ENCODE measurements at regions not wholly inside any gene's neighbourhood (a gene's known extent, or its start where the extent isn't known, plus 50 kb on each side); places are given as distances from the start of the nearest gene placed in this dataset.

DNA sequence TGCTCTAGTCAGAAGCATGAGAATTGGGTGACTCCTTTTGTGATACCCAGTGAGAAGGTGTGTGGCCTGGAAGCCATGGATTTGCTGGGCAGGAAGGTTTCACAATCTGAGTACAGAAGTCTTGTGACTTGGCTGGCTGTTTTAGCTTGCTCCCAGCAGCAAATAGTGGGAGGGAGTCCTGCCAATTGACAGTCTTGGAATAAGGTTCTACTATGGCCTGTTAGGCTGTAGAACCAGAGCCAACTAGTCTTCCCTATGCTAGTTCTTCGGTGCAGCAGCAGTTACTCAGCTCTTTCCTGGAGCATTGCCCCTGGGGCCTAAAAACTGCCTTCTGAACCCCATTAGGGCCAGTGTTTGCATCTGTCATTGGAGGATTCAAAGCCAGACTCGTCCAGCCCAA lies 1935.4 kb upstream of the PCDH20 start:
- H3K4me3 Mint-ChIP-seq (ENCODE audit: unreplicated experiment): no peak overlapping the region
- H3K9me3 Mint-ChIP-seq (ENCODE audit: unreplicated experiment): no peaks in the 10 kb centered on the region
- no peaks in the 10 kb centered on the region for H3K4me1 Mint-ChIP-seq (ENCODE audit: unreplicated experiment)
- no peaks in the 10 kb centered on the region for H3K36me3 Mint-ChIP-seq (ENCODE audit: unreplicated experiment)
- DNase-seq (ENCODE audit: extremely low spot score, unreplicated experiment): no peak
- H3K27ac Mint-ChIP-seq (ENCODE audit: unreplicated experiment): no peak overlapping the region
- TF ChIP-seq, protein P1, sequence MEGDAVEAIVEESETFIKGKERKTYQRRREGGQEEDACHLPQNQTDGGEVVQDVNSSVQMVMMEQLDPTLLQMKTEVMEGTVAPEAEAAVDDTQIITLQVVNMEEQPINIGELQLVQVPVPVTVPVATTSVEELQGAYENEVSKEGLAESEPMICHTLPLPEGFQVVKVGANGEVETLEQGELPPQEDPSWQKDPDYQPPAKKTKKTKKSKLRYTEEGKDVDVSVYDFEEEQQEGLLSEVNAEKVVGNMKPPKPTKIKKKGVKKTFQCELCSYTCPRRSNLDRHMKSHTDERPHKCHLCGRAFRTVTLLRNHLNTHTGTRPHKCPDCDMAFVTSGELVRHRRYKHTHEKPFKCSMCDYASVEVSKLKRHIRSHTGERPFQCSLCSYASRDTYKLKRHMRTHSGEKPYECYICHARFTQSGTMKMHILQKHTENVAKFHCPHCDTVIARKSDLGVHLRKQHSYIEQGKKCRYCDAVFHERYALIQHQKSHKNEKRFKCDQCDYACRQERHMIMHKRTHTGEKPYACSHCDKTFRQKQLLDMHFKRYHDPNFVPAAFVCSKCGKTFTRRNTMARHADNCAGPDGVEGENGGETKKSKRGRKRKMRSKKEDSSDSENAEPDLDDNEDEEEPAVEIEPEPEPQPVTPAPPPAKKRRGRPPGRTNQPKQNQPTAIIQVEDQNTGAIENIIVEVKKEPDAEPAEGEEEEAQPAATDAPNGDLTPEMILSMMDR (IDR thresholded peaks at IDR 0.05): no peak
- H3K27me3 Mint-ChIP-seq (ENCODE audit: unreplicated experiment): no peaks in the 10 kb centered on the region

GRCh38 chr13:63345835-63346234 lies 1930.2 kb upstream of the PCDH20 start:
- DNase-seq (ENCODE audit: extremely low spot score, unreplicated experiment): no peak
- H3K4me3 Mint-ChIP-seq (ENCODE audit: unreplicated experiment): no peak overlapping the region

DNA sequence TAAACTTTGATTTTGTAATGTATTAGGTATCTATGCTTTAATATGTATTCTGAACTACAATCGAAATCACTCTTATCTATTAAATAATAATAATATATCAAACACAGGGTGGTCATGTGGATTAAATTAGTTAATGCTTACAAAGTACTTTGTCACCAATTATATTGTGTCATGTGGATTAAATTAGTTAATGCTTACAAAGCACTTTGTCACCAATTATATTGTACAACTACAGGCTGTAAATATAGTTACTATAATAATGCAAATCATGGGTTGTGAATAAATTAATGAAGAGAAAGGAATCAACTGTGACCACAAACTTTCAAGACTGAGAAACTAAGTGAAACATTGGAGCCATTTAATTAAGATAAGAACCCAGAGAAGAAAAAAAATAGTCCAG lies 1929.1 kb upstream of the PCDH20 start:
- H3K9me3 Mint-ChIP-seq (ENCODE audit: unreplicated experiment): peaks cover 3% of the 10 kb centered on the region
- TF ChIP-seq, protein P1 (IDR thresholded peaks at IDR 0.05): no peak
- no peak overlapping the region for H3K4me3 Mint-ChIP-seq (ENCODE audit: unreplicated experiment)
- no peaks in the 10 kb centered on the region for H3K27me3 Mint-ChIP-seq (ENCODE audit: unreplicated experiment)
- DNase-seq (ENCODE audit: extremely low spot score, unreplicated experiment): no peak
- H3K27ac Mint-ChIP-seq (ENCODE audit: unreplicated experiment): no peak overlapping the region
- no peaks in the 10 kb centered on the region for H3K4me1 Mint-ChIP-seq (ENCODE audit: unreplicated experiment)
- H3K36me3 Mint-ChIP-seq (ENCODE audit: unreplicated experiment): no peaks in the 10 kb centered on the region

More at GRCh38 chr13:63345835-63346234, 1930.2 kb upstream of the PCDH20 start:
- no peaks in the 10 kb centered on the region for H3K27me3 Mint-ChIP-seq (ENCODE audit: unreplicated experiment)
- H3K9me3 Mint-ChIP-seq (ENCODE audit: unreplicated experiment): peaks cover 3% of the 10 kb centered on the region
- no peak overlapping the region for H3K27ac Mint-ChIP-seq (ENCODE audit: unreplicated experiment)
- no peaks in the 10 kb centered on the region for H3K4me1 Mint-ChIP-seq (ENCODE audit: unreplicated experiment)
- H3K36me3 Mint-ChIP-seq (ENCODE audit: unreplicated experiment): no peaks in the 10 kb centered on the region
- TF ChIP-seq, protein P1 (IDR thresholded peaks at IDR 0.05): no peak

DNA sequence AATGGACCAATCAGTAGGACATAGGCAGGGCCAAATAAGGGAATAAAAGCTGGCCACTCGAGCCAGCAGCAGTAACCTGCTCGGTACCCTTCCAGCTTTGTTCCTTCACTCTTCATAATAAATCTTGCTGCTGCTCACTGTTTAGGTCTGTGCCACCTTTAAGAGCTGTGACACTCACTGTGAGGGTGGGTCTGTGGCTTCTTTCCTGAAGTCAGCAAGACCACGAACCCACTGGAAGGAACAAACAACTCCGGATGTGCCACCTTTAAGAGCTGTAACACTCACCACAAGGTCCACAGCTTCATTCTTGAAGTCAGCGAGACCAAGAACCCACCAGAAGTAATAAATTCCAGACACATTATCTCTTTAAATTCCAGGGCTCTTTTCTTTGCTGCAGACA lies 1922.3 kb upstream of the PCDH20 start:
- TF ChIP-seq, protein P1 (IDR thresholded peaks at IDR 0.05): no peak
- H3K4me3 Mint-ChIP-seq (ENCODE audit: unreplicated experiment): no peak overlapping the region
- no peaks in the 10 kb centered on the region for H3K36me3 Mint-ChIP-seq (ENCODE audit: unreplicated experiment)
- H3K9me3 Mint-ChIP-seq (ENCODE audit: unreplicated experiment): peaks cover 19% of the 10 kb centered on the region
- no peak overlapping the region for H3K27ac Mint-ChIP-seq (ENCODE audit: unreplicated experiment)
- no peak for DNase-seq (ENCODE audit: extremely low spot score, unreplicated experiment)
- no peaks in the 10 kb centered on the region for H3K4me1 Mint-ChIP-seq (ENCODE audit: unreplicated experiment)
- no peaks in the 10 kb centered on the region for H3K27me3 Mint-ChIP-seq (ENCODE audit: unreplicated experiment)

DNA sequence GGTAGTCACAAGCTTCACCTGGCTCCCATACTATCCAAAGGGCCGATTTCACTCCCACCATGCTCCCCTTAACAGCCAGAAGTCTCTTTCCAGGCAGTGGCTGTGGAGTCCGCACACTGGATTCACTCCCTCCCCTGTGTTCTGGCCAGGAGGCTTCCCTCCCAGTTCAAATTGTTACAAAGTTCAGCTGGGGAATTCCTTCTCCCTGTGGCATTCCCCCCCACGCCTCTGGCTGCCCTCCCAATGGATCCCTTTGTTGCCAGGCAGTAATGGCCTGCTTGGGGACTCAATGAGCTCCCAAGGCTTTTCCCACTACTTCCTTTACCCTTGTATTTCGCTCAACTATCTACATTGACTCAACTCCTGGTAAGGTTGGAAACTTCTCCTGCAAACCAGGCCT lies 1921.4 kb upstream of the PCDH20 start:
- Mint-ChIP-seq H3K4me1 (ENCODE audit: unreplicated experiment) (no peaks in the 10 kb centered on the region), H3K27me3 (ENCODE audit: unreplicated experiment) (no peaks in the 10 kb centered on the region), H3K4me3 (ENCODE audit: unreplicated experiment) (no peak overlapping the region), H3K36me3 (ENCODE audit: unreplicated experiment) (no peaks in the 10 kb centered on the region), H3K9me3 (ENCODE audit: unreplicated experiment) (peaks cover 22% of the 10 kb centered on the region), H3K27ac (ENCODE audit: unreplicated experiment) (no peak overlapping the region)
- TF ChIP-seq, protein P1 (IDR thresholded peaks at IDR 0.05): no peak
- DNase-seq (ENCODE audit: extremely low spot score, unreplicated experiment): no peak
